Neuronal stem cell (in vitro differentiated cells): ENCODE measurements at regions not wholly inside any gene's neighbourhood (a gene's known extent, or its start where the extent isn't known, plus 50 kb on each side); places are given as distances from the start of the nearest gene placed in this dataset.

ENCODE experiments used
- DNase-seq: peaks from one replicate; pipeline ENCODE4 v3.0.0-alpha.2; 2013; ENCODE audit warnings: low spot score
- H2AFZ ChIP-seq: one replicate; pipeline ENCODE4 v1.6.1; 2013; ENCODE audit warnings: mild to moderate bottlenecking, low read length, inconsistent platforms
- H2AK5ac ChIP-seq: 2 replicates; pipeline ENCODE4 v1.6.1; 2013; ENCODE audit warnings: low read depth, mild to moderate bottlenecking, inconsistent platforms, low read length, moderate library complexity, mixed read lengths
- H2BK120ac ChIP-seq: 2 replicates; pipeline ENCODE4 v1.6.1; 2013; ENCODE audit warnings: low read depth, mild to moderate bottlenecking, inconsistent platforms, low read length, moderate library complexity, mixed read lengths
- H2BK12ac ChIP-seq: one replicate; pipeline ENCODE4 v1.6.1; 2013; ENCODE audit warnings: low read length, inconsistent platforms
- H2BK15ac ChIP-seq: 2 replicates; pipeline ENCODE4 v1.6.1; 2013; ENCODE audit warnings: mild to moderate bottlenecking, low read length, inconsistent platforms, mixed read lengths
- H2BK5ac ChIP-seq: one replicate; pipeline ENCODE4 v1.6.1; 2013; ENCODE audit warnings: inconsistent platforms, mild to moderate bottlenecking, low read length, moderate library complexity
- H3K14ac ChIP-seq: one replicate; pipeline ENCODE4 v1.6.1; 2013; ENCODE audit warnings: low read length, inconsistent platforms
- H3K18ac ChIP-seq: 2 replicates; pipeline ENCODE4 v1.6.1; 2013; ENCODE audit warnings: low read length, inconsistent platforms
- H3K23ac ChIP-seq: 2 replicates; pipeline ENCODE4 v1.6.1; 2013; ENCODE audit warnings: low read depth, mild to moderate bottlenecking, mixed read lengths, low read length, inconsistent platforms; ENCODE audit not compliant: poor library complexity
- H3K27ac ChIP-seq: replicated peaks from 3 replicates; pipeline ENCODE4 v1.5.1; 2013; ENCODE audit warnings: low read length, inconsistent platforms
- H3K27me3 ChIP-seq, 3 experiments: 2 replicates each; pipeline ENCODE4 v1.6.1; 2013; ENCODE audit warnings: low read length in 3 of 3, mild to moderate bottlenecking in 2 of 3, inconsistent platforms in 1 of 3, low read depth in 1 of 3, mixed read lengths in 1 of 3, moderate library complexity in 1 of 3; ENCODE audit not compliant: control insufficient read depth in 3 of 3, insufficient read depth in 3 of 3
- H3K36me3 ChIP-seq, 2 donors: replicated peaks in 1 of 2; 2 replicates each; pipeline ENCODE4 v1.6.1; 2013; ENCODE audit warnings: low read length in 2 of 2; ENCODE audit not compliant: control insufficient read depth in 2 of 2, insufficient read depth in 2 of 2
- H3K4ac ChIP-seq: 2 replicates; pipeline ENCODE4 v1.6.1; 2013; ENCODE audit warnings: inconsistent platforms, mild to moderate bottlenecking, low read length, moderate library complexity
- H3K4me1 ChIP-seq, 2 donors: 1 replicate in 1 of 2; 2 replicates in 1 of 2; pipeline ENCODE4 v1.6.1; 2013; ENCODE audit warnings: low read length in 2 of 2, low read depth in 1 of 2; ENCODE audit not compliant: control insufficient read depth in 2 of 2, insufficient read depth in 1 of 2
- H3K4me2 ChIP-seq: one replicate; pipeline ENCODE4 v1.6.1; 2013; ENCODE audit warnings: mild to moderate bottlenecking, low read length, inconsistent platforms; ENCODE audit not compliant: insufficient read depth, poor library complexity, severe bottlenecking
- H3K4me3 ChIP-seq, 2 donors: 2 replicates each; pipeline ENCODE4 v1.5.1; 2013; ENCODE audit warnings: low read length in 2 of 2, mild to moderate bottlenecking in 2 of 2, inconsistent platforms in 1 of 2, moderate library complexity in 1 of 2
- H3K79me1 ChIP-seq: one replicate; pipeline ENCODE4 v1.6.1; 2013; ENCODE audit warnings: low read depth, mild to moderate bottlenecking, inconsistent platforms, low read length, moderate library complexity
- H3K9ac ChIP-seq: one replicate; pipeline ENCODE4 v1.6.1; 2013; ENCODE audit warnings: mild to moderate bottlenecking, low read depth, low read length, inconsistent platforms; ENCODE audit not compliant: poor library complexity
- H3K9me3 ChIP-seq, 2 donors: replicated peaks in 1 of 2; 2 replicates each; pipeline versions ENCODE3 to v1.6.1; 2013; ENCODE audit warnings: low read length in 2 of 2, mild to moderate bottlenecking in 2 of 2, inconsistent platforms in 1 of 2, low read depth in 1 of 2, mixed read lengths in 1 of 2, moderate library complexity in 1 of 2; ENCODE audit not compliant: control insufficient read depth in 2 of 2, insufficient read depth in 1 of 2
- H4K8ac ChIP-seq: one replicate; pipeline ENCODE4 v1.6.1; 2013; ENCODE audit warnings: low read depth, mild to moderate bottlenecking, inconsistent platforms, low read length, moderate library complexity
- H4K91ac ChIP-seq: one replicate; pipeline ENCODE4 v1.6.1; 2013; ENCODE audit warnings: low read length, low read depth, mild to moderate bottlenecking, inconsistent platforms; ENCODE audit not compliant: poor library complexity
- WGBS, 2 donors: extraction: QIAGEN DNeasy Blood & Tissue Kit; methylation state at CpG; one replicate each; pipeline ENCODE4 v1.1.7; 2013; ENCODE audit warnings: missing lambda C conversion rate in 2 of 2, mixed read lengths in 1 of 2; ENCODE audit not compliant: insufficient read length in 2 of 2, insufficient replicate concordance in 1 of 2; ENCODE audit errors: extremely low coverage in 2 of 2; 5-methylcytosine and 5-hydroxymethylcytosine counted together

- no peaks in the 10 kb centered on the region for H3K9me3 ChIP-seq
- no peak overlapping the region for H3K4me2 ChIP-seq
- no peak overlapping the region for H2BK120ac ChIP-seq
- H4K8ac ChIP-seq = no peak overlapping the region
- H3K14ac ChIP-seq = no peak overlapping the region
- no peak overlapping the region for H3K9ac ChIP-seq
- H3K18ac ChIP-seq = no peak overlapping the region
- no peak overlapping the region for H3K27ac ChIP-seq
- no peak overlapping the region for H3K4me3 ChIP-seq
- H3K23ac ChIP-seq = no peak overlapping the region
- H2AFZ ChIP-seq = no peak overlapping the region
- DNase-seq = no peak
- no peak overlapping the region for H2BK5ac ChIP-seq
- H2BK12ac ChIP-seq = no peak overlapping the region
- H2BK15ac ChIP-seq = no peak overlapping the region
- no peak overlapping the region for H2AK5ac ChIP-seq
- H3K79me1 ChIP-seq = peaks cover 2% of the 10 kb centered on the region
- H3K4ac ChIP-seq = no peak overlapping the region
- H4K91ac ChIP-seq = no peak overlapping the region
- WGBS, 2 donors = no CpG with 5 or more reads among the region's 4 CpGs
- peaks cover 0 to 13% (median 0%) of the 10 kb centered on the region in 3 experiments for H3K27me3 ChIP-seq
- H3K4me1 ChIP-seq = no peaks in the 10 kb centered on the region
- no peaks in the 10 kb centered on the region for H3K36me3 ChIP-seq
These were observed 105.8 kb upstream of the SELENOK start for GRCh38 chr3:53997476-53997875.

- H2AK5ac ChIP-seq = no peak overlapping the region
- H2BK15ac ChIP-seq = no peak overlapping the region
- no peaks in the 10 kb centered on the region for H3K4me1 ChIP-seq
- H4K8ac ChIP-seq = no peak overlapping the region
- no CpG with 5 or more reads among the region's 7 CpGs for WGBS, 2 donors
- H3K79me1 ChIP-seq = peaks cover 2% of the 10 kb centered on the region
- no peak overlapping the region for H3K14ac ChIP-seq
- no peak overlapping the region for H3K18ac ChIP-seq
- no peak overlapping the region for H3K27ac ChIP-seq
- no peak overlapping the region for H3K4me2 ChIP-seq
- no peak overlapping the region for H3K4ac ChIP-seq
- no peaks in the 10 kb centered on the region for H3K36me3 ChIP-seq
- no peak overlapping the region for H3K23ac ChIP-seq
- H2BK120ac ChIP-seq = no peak overlapping the region
- no peak overlapping the region for H3K4me3 ChIP-seq
- no peak overlapping the region for H3K9ac ChIP-seq
- no peak overlapping the region for H4K91ac ChIP-seq
- peaks cover 0 to 13% (median 0%) of the 10 kb centered on the region in 3 experiments for H3K27me3 ChIP-seq
- no peak overlapping the region for H2BK5ac ChIP-seq
- no peaks in the 10 kb centered on the region for H3K9me3 ChIP-seq
- no peak overlapping the region for H2AFZ ChIP-seq
- no peak overlapping the region for H2BK12ac ChIP-seq
- no peak for DNase-seq
These were observed 104.6 kb upstream of the SELENOK start for GRCh38 chr3:53996141-53996874.

GRCh38 chr3:53994986-53995603, 103.4 kb upstream of the SELENOK start:
- DNase-seq = no peak
- no peak overlapping the region for H4K91ac ChIP-seq
- WGBS, 2 donors = no CpG with 5 or more reads among the region's 9 CpGs
- no peaks in the 10 kb centered on the region for H3K9me3 ChIP-seq
- H3K14ac ChIP-seq = no peak overlapping the region
- H3K4me1 ChIP-seq = no peaks in the 10 kb centered on the region
- no peak overlapping the region for H2BK120ac ChIP-seq
- H3K36me3 ChIP-seq = no peaks in the 10 kb centered on the region
- H2BK12ac ChIP-seq = no peak overlapping the region
- H3K9ac ChIP-seq = no peak overlapping the region
- H2BK5ac ChIP-seq = no peak overlapping the region
- no peak overlapping the region for H3K18ac ChIP-seq
- no peak overlapping the region for H4K8ac ChIP-seq
- H3K4ac ChIP-seq = no peak overlapping the region
- H2BK15ac ChIP-seq = no peak overlapping the region
- H3K79me1 ChIP-seq = peaks cover 2% of the 10 kb centered on the region
- H3K4me3 ChIP-seq = no peak overlapping the region
- H2AK5ac ChIP-seq = no peak overlapping the region
- H3K27ac ChIP-seq = no peak overlapping the region
- H3K4me2 ChIP-seq = no peak overlapping the region
- peaks cover 0 to 10% (median 0%) of the 10 kb centered on the region in 3 experiments for H3K27me3 ChIP-seq
- H2AFZ ChIP-seq = no peak overlapping the region
- no peak overlapping the region for H3K23ac ChIP-seq

GRCh38 chr3:53991240-53991639, 99.6 kb upstream of the SELENOK start:
- no peak overlapping the region for H4K91ac ChIP-seq
- no peak overlapping the region for H4K8ac ChIP-seq
- no peak overlapping the region for H3K4me2 ChIP-seq
- H2BK12ac ChIP-seq = no peak overlapping the region
- no peaks in the 10 kb centered on the region for H3K79me1 ChIP-seq
- H3K4me1 ChIP-seq = no peaks in the 10 kb centered on the region
- H2BK120ac ChIP-seq = no peak overlapping the region
- no peaks in the 10 kb centered on the region for H3K9me3 ChIP-seq
- H3K14ac ChIP-seq = no peak overlapping the region
- no peaks in the 10 kb centered on the region for H3K27me3 ChIP-seq
- H3K23ac ChIP-seq = no peak overlapping the region
- no peak overlapping the region for H3K27ac ChIP-seq
- H3K4ac ChIP-seq = no peak overlapping the region
- H2AFZ ChIP-seq = no peak overlapping the region
- H3K18ac ChIP-seq = peak overlapping the region; percentile 46
- DNase-seq = no peak
- H3K4me3 ChIP-seq = no peak overlapping the region
- no peaks in the 10 kb centered on the region for H3K36me3 ChIP-seq
- no peak overlapping the region for H2BK15ac ChIP-seq
- H2BK5ac ChIP-seq = no peak overlapping the region
- WGBS, 2 donors = no CpG with 5 or more reads among the region's 2 CpGs
- H2AK5ac ChIP-seq = no peak overlapping the region
- H3K9ac ChIP-seq = no peak overlapping the region
